Stomach (tissue), 8 donors: ENCODE measurements at regions not wholly inside any gene's neighbourhood (a gene's known extent, or its start where the extent isn't known, plus 50 kb on each side); places are given as distances from the start of the nearest gene placed in this dataset.

ENCODE experiments used
- DNase-seq, 2 donors: peaks; one replicate each; pipeline versions ENCODE4 v3.0.0 to v3.0.0-alpha.2; 2013 to 2019
- H3K27ac ChIP-seq, 5 donors: fragments of 200-600 bp in 4 of 5; sonication (generic) in 4 of 5; one replicate each; pipeline ENCODE4 v1.5.1; 2013 to 2019; ENCODE audit warnings: mild to moderate bottlenecking in 1 of 5, moderate library complexity in 1 of 5
- H3K27me3 ChIP-seq, 3 donors: fragments of 200-600 bp; sonication (generic); one replicate each; pipeline ENCODE4 v1.5.1; 2017 to 2019; ENCODE audit warnings: mixed run types in 1 of 3
- H3K36me3 ChIP-seq, 4 donors: fragments of 200-600 bp; sonication (generic); 1 replicate in 3 of 4; 2 replicates in 1 of 4; pipeline ENCODE4 v1.5.1; 2016 to 2019
- H3K4me1 ChIP-seq, 4 donors: fragments of 200-600 bp; sonication (generic); one replicate each; pipeline ENCODE4 v1.5.1; 2016 to 2019
- H3K4me3 ChIP-seq, 4 donors: fragments of 200-600 bp; sonication (generic) in 3 of 4; one replicate each; pipeline ENCODE4 v1.5.1; 2016 to 2019; ENCODE audit warnings: mild to moderate bottlenecking in 1 of 4
- H3K9me3 ChIP-seq, 4 donors: fragments of 200-600 bp; sonication (generic); one replicate each; pipeline ENCODE4 v1.5.1; 2016 to 2019
- EP300 ChIP-seq: sonication (generic); formaldehyde crosslinking; IDR thresholded peaks from one replicate; pipeline ENCODE4 v1.6.1; 2017; ENCODE audit warnings: antibody characterized with exemption
- POLR2A ChIP-seq, 4 donors: fragments of 450-650 bp; IDR thresholded peaks; one replicate each; pipeline ENCODE4 v1.6.1; 2016; ENCODE audit warnings: antibody characterized with exemption in 4 of 4, control low read depth in 2 of 4, mild to moderate bottlenecking in 1 of 4, moderate library complexity in 1 of 4
- POLR2AphosphoS5 ChIP-seq, 3 donors: sonication (generic); formaldehyde crosslinking; IDR thresholded peaks; one replicate each; pipeline ENCODE4 v1.6.1; 2016; ENCODE audit warnings: antibody characterized with exemption in 3 of 3
- WGBS, 5 donors: extraction: QIAGEN DNeasy Blood & Tissue Kit in 3 of 5; methylation state at CpG; one replicate each; pipeline versions ENCODE4 v1.1.5 to v1.1.7; 2013 to 2018; 5-methylcytosine and 5-hydroxymethylcytosine counted together
- intact Hi-C: fragments of 100-400 bp; cut with DNase I; formaldehyde crosslinking; loops from one replicate; pipeline ENCODE4 v1.15.1; 2023; ENCODE audit warnings: low total_unique reads
- TF ChIP-seq, protein P1 (sequence below), 7 experiments: fragments of 450-650 bp in 4 of 7; fragments of 200-600 bp in 3 of 7; sonication (generic) in 3 of 7; IDR thresholded peaks; one replicate each; pipeline ENCODE4 v1.5.1; 2016 to 2019; ENCODE audit warnings: antibody characterized with exemption in 7 of 7, control low read depth in 2 of 7, mild to moderate bottlenecking in 1 of 7
- donor health status: healthy with polysubstance abuse.
- donor health status: Bipolar disorder and iron deficiency.
- donor health status: healthy.

DNA sequence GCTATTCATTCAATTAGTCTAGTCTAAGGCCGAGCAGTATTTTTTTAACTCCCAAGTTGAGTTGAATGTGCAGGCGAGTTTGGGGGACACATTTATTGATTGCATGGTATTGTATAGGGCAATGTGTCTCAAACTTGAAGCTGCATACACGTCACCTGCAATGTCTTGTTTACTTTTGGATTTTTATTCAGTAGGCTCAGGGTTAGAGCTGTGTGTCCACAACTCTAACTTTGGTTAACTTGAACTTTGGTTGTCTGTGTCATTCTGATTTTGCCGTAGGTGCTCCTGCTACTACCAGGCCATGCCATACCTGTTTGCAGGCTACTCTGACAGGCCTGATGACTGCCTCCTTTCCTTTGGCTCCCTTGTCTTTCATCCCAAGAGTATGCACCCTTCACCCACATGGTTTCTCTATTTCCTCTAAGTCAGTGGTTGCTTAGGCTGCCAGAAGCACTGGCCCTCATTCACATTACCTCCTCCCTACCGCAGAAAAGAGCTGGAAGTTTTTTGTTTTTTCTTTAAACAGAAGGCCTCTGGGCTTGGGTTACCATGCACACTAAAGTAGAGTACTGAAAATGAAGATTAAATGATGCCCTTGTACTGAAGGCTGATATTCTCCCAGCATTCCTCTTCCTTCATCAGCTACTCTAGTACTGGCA is 219.4 kb upstream of the SPOPL start:
- H3K4me1 ChIP-seq, result peaks cover 0 to 6% (median under 1%) of the 10 kb centered on the region in 4 donors
- WGBS, 5 donors, result 80 to 90% (median 87%) methylated on average over 5 of the region's 5 CpGs

DNA sequence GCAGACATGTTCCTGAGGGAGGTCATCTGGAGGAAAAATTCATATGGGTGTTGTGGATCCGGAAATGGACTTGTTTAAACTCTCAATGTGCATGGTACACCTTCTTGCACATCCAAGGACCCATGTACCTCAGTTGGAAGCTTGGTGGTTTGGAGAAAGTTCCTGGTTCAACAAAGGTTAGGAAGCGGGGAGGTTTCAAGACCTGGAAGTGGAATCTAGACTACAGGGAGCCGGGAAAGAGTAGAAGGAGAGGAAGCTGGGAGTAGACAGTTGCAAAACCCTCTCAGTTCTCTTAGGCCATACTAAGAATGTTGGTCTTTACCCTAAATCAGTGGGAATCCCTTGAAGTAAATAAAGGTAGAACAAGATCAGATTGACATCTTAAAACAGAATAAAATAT is 209.8 kb upstream of the SPOPL start:
- TF ChIP-seq POLR2A (IDR thresholded peaks at IDR 0.05), result no peak
- TF ChIP-seq, protein P1, sequence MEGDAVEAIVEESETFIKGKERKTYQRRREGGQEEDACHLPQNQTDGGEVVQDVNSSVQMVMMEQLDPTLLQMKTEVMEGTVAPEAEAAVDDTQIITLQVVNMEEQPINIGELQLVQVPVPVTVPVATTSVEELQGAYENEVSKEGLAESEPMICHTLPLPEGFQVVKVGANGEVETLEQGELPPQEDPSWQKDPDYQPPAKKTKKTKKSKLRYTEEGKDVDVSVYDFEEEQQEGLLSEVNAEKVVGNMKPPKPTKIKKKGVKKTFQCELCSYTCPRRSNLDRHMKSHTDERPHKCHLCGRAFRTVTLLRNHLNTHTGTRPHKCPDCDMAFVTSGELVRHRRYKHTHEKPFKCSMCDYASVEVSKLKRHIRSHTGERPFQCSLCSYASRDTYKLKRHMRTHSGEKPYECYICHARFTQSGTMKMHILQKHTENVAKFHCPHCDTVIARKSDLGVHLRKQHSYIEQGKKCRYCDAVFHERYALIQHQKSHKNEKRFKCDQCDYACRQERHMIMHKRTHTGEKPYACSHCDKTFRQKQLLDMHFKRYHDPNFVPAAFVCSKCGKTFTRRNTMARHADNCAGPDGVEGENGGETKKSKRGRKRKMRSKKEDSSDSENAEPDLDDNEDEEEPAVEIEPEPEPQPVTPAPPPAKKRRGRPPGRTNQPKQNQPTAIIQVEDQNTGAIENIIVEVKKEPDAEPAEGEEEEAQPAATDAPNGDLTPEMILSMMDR (IDR thresholded peaks at IDR 0.05), result no peak
- no peak for TF ChIP-seq EP300
- TF ChIP-seq POLR2AphosphoS5 (IDR thresholded peaks at IDR 0.05), result no peak
- Histone ChIP-seq H3K9me3 (no peaks in the 10 kb centered on the region), H3K27me3 (no peaks in the 10 kb centered on the region), H3K27ac (no peak overlapping the region), H3K36me3 (no peaks in the 10 kb centered on the region), H3K4me1 (no peaks in the 10 kb centered on the region), H3K4me3 (no peak overlapping the region)
- WGBS, 5 donors, result 85 to 96% (median 92%) methylated on average over 3 of the region's 3 CpGs
- DNase-seq, result no peak
- intact Hi-C loops, result no loop called here

More for the DNA sequence above, 219.4 kb upstream of the SPOPL start:
- DNase-seq, result no peak
- no peak overlapping the region for H3K27ac ChIP-seq
- no peaks in the 10 kb centered on the region for H3K27me3 ChIP-seq
- no peak overlapping the region for H3K4me3 ChIP-seq
- H3K36me3 ChIP-seq, result no peaks in the 10 kb centered on the region
- TF ChIP-seq POLR2AphosphoS5 (IDR thresholded peaks at IDR 0.05) (no peak), EP300 (no peak), POLR2A (IDR thresholded peaks at IDR 0.05) (no peak)
- TF ChIP-seq, protein P1 (IDR thresholded peaks at IDR 0.05), result no peak
- H3K9me3 ChIP-seq, result peaks cover 0 to 8% (median 0%) of the 10 kb centered on the region in 4 donors
- intact Hi-C loops, result no loop called here

DNA sequence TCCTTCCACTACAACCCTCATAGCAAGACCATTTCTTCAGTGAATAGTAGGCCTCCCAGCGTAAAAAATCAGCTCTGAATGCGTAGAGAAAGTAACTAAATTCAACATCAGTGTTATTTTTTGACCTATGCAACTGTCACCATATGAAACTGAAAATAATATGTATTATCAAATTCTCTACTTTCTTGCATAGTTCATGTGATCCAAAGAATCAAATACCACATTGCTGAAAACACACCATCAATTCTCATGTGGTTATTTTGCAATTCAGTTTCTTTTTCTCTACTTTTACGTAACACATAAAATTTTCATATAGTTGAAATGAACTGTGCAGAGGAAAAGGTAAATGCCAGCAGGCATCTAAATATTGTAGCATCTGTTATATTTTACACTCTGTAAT is 208.5 kb upstream of the SPOPL start:
- no peak overlapping the region for H3K4me3 ChIP-seq
- DNase-seq, result no peak
- TF ChIP-seq POLR2AphosphoS5 (IDR thresholded peaks at IDR 0.05), result no peak
- TF ChIP-seq, protein P1 (IDR thresholded peaks at IDR 0.05), result no peak
- TF ChIP-seq POLR2A (IDR thresholded peaks at IDR 0.05), result no peak
- TF ChIP-seq EP300, result no peak
- intact Hi-C loops, result no loop called here
- H3K36me3 ChIP-seq, result no peaks in the 10 kb centered on the region
- no peak overlapping the region for H3K27ac ChIP-seq
- H3K27me3 ChIP-seq, result no peaks in the 10 kb centered on the region
- 88 to 96% (median 93%) methylated on average over 3 of the region's 3 CpGs for WGBS, 5 donors
- H3K9me3 ChIP-seq, result no peaks in the 10 kb centered on the region
- no peaks in the 10 kb centered on the region for H3K4me1 ChIP-seq

- H3K4me3 ChIP-seq, result no peak overlapping the region
- H3K27me3 ChIP-seq, result no peaks in the 10 kb centered on the region
- H3K27ac ChIP-seq, result no peak overlapping the region
- H3K4me1 ChIP-seq, result no peaks in the 10 kb centered on the region
- TF ChIP-seq POLR2A (IDR thresholded peaks at IDR 0.05) (no peak), POLR2AphosphoS5 (IDR thresholded peaks at IDR 0.05) (no peak), EP300 (no peak)
- TF ChIP-seq, protein P1 (IDR thresholded peaks at IDR 0.05), result no peak
- no peaks in the 10 kb centered on the region for H3K9me3 ChIP-seq
- intact Hi-C loops, result no loop called here
- DNase-seq, result no peak
- H3K36me3 ChIP-seq, result no peaks in the 10 kb centered on the region
Measured at GRCh38 chr2:138293549-138293948, 208.0 kb upstream of the SPOPL start.
